ENCODE measurements at regions not wholly inside any gene's neighbourhood (a gene's known extent, or its start where the extent isn't known, plus 50 kb on each side); places are given as distances from the start of the nearest gene placed in this dataset.

- DNase-seq, result no peak
Measured at GRCh38 chr13:106433066-106433465, 102.4 kb downstream of the EFNB2 start.

GRCh38 chr13:106432636-106433035 lies 102.8 kb downstream of the EFNB2 start:
- no peak for DNase-seq

- peak; percentile 5 for DNase-seq
Measured at GRCh38 chr13:106426909-106427308, 108.6 kb downstream of the EFNB2 start.

- no peak for DNase-seq
Measured at GRCh38 chr13:106425661-106426060, 109.8 kb downstream of the EFNB2 start.

- no peak for DNase-seq
Measured at GRCh38 chr13:106424805-106425204, 110.7 kb downstream of the EFNB2 start.

- DNase-seq, result no peak
Measured at GRCh38 chr13:106423530-106423929, 111.9 kb downstream of the EFNB2 start.

- no peak for DNase-seq
Measured at GRCh38 chr13:106418556-106418955, 116.9 kb downstream of the EFNB2 start.

GRCh38 chr13:106417467-106418110 lies 117.9 kb downstream of the EFNB2 start:
- DNase-seq, result no peak

GRCh38 chr13:106416645-106417044 lies 118.8 kb downstream of the EFNB2 start:
- DNase-seq, result no peak

- no peak for DNase-seq
Measured at GRCh38 chr13:106415971-106416370, 119.5 kb downstream of the EFNB2 start.

GRCh38 chr13:106415442-106415841 lies 120.0 kb downstream of the EFNB2 start:
- no peak for DNase-seq

- DNase-seq, result no peak
Measured at GRCh38 chr13:106407338-106407737, 128.1 kb downstream of the EFNB2 start.

GRCh38 chr13:106405731-106406130 lies 129.7 kb downstream of the EFNB2 start:
- DNase-seq, result no peak

- no peak for DNase-seq
Measured at GRCh38 chr13:106403280-106403679, 132.2 kb downstream of the EFNB2 start.

- DNase-seq, result no peak
Measured at GRCh38 chr13:106402866-106403265, 132.6 kb downstream of the EFNB2 start.

- DNase-seq, result no peak
Measured at GRCh38 chr13:106401081-106401480, 134.4 kb downstream of the EFNB2 start.

- no peak for DNase-seq
Measured at GRCh38 chr13:106400289-106400688, 135.2 kb downstream of the EFNB2 start.

- DNase-seq, result no peak
Measured at GRCh38 chr13:106398289-106398688, 137.2 kb downstream of the EFNB2 start.

- DNase-seq, result no peak
Measured at GRCh38 chr13:106393776-106394175, 141.7 kb downstream of the EFNB2 start.

GRCh38 chr13:106391681-106392080 lies 143.8 kb downstream of the EFNB2 start:
- DNase-seq, result no peak

- DNase-seq, result no peak
Measured at GRCh38 chr13:106391271-106391670, 144.2 kb downstream of the EFNB2 start.

GRCh38 chr13:106390367-106390766 lies 145.1 kb downstream of the EFNB2 start:
- no peak for DNase-seq

GRCh38 chr13:106385654-106386053 lies 149.8 kb downstream of the EFNB2 start:
- DNase-seq, result no peak

- no peak for DNase-seq
Measured at GRCh38 chr13:106384516-106384915, 150.9 kb downstream of the EFNB2 start.

- DNase-seq, result no peak
Measured at GRCh38 chr13:106383791-106384190, 151.7 kb downstream of the EFNB2 start.

Data from NCI-H345 (cell line).